ENCODE measurements at regions not wholly inside any gene's neighbourhood (a gene's known extent, or its start where the extent isn't known, plus 50 kb on each side); places are given as distances from the start of the nearest gene placed in this dataset.

DNA sequence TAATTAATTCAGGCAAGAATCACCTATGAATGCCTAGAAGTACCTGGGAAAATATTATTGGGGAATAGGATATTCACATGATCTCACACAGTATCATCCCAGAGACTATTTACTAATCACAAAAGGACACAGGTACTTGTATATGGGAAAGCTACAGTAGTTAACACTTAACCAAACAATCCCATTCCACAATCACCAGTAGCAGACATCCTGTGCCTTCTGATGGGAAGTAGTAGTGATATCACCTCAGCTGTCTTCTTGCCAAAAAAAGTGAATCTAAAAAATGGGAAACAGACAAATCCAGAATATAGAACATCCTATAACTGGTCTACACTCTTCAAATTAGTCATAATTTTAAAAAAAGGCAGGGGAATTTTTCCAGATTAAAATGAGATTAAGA is 75.6 kb upstream of the CCDC150 start:
- FAIRE-seq, result no peak
- no peaks in the 10 kb centered on the region for H3K9me1 ChIP-seq (replicated peaks; ENCODE audit: control insufficient read depth, extremely low read depth, insufficient read depth, low read length)
- no peaks in the 10 kb centered on the region for H4K20me1 ChIP-seq (replicated peaks; ENCODE audit: control insufficient read depth, extremely low read depth, insufficient read depth, low read length)
- no peaks in the 10 kb centered on the region for H3K79me2 ChIP-seq (ENCODE audit: control insufficient read depth, insufficient read depth, low read length)
- POLR2A ChIA-PET, result no interaction called here
- H3K9ac ChIP-seq (replicated peaks; ENCODE audit: extremely low read depth, insufficient read depth, low read length), result no peak overlapping the region
- no TSS peak for BruUV-seq (replicated peaks)
- no peaks in the 10 kb centered on the region for H3K4me1 ChIP-seq (ENCODE audit: control insufficient read depth, extremely low read depth, insufficient read depth, low read length)
- no peak overlapping the region for H3K4me3 ChIP-seq (replicated peaks in 1 of 3; ENCODE audit: insufficient read depth in 1 of 3, low read depth in 1 of 3, low read length in 3 of 3)
- H2AFZ ChIP-seq (ENCODE audit: low read depth, low read length), result no peak overlapping the region
- no peak overlapping the region for H3K27ac ChIP-seq (ENCODE audit: insufficient read depth, low read depth, low read length)
- TF ChIP-seq, protein P1, sequence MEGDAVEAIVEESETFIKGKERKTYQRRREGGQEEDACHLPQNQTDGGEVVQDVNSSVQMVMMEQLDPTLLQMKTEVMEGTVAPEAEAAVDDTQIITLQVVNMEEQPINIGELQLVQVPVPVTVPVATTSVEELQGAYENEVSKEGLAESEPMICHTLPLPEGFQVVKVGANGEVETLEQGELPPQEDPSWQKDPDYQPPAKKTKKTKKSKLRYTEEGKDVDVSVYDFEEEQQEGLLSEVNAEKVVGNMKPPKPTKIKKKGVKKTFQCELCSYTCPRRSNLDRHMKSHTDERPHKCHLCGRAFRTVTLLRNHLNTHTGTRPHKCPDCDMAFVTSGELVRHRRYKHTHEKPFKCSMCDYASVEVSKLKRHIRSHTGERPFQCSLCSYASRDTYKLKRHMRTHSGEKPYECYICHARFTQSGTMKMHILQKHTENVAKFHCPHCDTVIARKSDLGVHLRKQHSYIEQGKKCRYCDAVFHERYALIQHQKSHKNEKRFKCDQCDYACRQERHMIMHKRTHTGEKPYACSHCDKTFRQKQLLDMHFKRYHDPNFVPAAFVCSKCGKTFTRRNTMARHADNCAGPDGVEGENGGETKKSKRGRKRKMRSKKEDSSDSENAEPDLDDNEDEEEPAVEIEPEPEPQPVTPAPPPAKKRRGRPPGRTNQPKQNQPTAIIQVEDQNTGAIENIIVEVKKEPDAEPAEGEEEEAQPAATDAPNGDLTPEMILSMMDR (IDR thresholded peaks at IDR 0.05; ENCODE audit: extremely low read depth in 1 of 2, insufficient read depth in 1 of 2, low read depth in 1 of 2, low read length in 2 of 2), result no peak
- peak; percentile 5 for TF ChIP-seq JUN (IDR thresholded peaks at IDR 0.05; ENCODE audit: borderline replicate concordance, insufficient read depth, insufficient read length, low read depth)
- no peak for TF ChIP-seq FOS (IDR thresholded peaks at IDR 0.05; ENCODE audit: borderline replicate concordance, insufficient read depth, low read length)
- TF ChIP-seq, protein P2, sequence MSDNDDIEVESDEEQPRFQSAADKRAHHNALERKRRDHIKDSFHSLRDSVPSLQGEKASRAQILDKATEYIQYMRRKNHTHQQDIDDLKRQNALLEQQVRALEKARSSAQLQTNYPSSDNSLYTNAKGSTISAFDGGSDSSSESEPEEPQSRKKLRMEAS (IDR thresholded peaks at IDR 0.05; ENCODE audit: insufficient read depth, insufficient read length), result no peak
- H3K9me3 ChIP-seq (replicated peaks; ENCODE audit: control insufficient read depth, insufficient read depth, low read length), result no peaks in the 10 kb centered on the region
- H3K36me3 ChIP-seq (ENCODE audit: control insufficient read depth in 2 of 2, extremely low read depth in 1 of 2, insufficient read depth in 2 of 2, low read length in 2 of 2), result no peaks in the 10 kb centered on the region
- H3K27me3 ChIP-seq (ENCODE audit: control insufficient read depth in 2 of 2, insufficient read depth in 2 of 2, low read length in 2 of 2), result peaks cover 5 to 9% of the 10 kb centered on the region in 2 experiments
- intact Hi-C loops (cut with micrococcal nuclease), result no loop called here
- CTCF ChIA-PET, result no interaction called here
- dilution Hi-C loops (cut with MboI; ENCODE audit: extremely low pct_ligation_motif_present, low sequenced_read_pairs), result no loop called here
- no peak overlapping the region for H3K4me2 ChIP-seq (ENCODE audit: insufficient read depth, low read length)
- peak; percentile 27 for DNase-seq (ENCODE audit: low read depth, low spot score)

DNA sequence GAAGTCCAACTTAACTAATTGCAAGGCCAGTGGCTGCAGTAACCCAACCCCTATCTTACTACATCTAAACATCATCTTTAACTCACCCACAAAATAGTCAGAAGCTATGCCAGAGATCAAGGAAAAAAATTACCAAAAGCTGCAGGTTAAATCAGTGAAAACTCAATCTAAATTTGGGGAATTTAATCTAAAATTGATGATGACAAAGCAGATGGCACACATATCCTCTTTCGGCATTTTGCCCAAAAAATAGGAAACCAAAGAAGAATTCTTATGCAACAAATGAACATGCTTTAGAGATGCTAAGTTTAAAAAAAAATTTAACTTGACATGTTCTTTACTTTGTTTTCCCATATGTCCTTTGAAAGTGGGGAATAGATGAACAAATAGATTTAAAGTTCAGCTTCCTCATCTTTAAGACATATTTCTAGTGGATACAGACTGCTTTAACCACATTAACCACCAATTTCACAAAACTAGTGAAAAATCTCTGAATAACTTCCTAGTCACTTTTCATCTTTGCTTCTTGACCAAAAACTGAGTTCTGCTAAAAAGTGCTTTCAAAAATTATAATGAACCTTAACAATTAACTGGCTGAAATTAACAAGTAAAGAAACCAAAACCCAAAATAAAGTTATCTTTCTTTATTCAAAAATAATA is 74.3 kb upstream of the CCDC150 start:
- TF ChIP-seq POLR2A (IDR thresholded peaks at IDR 0.05; ENCODE audit: low read depth, low read length) (no peak), POLR2AphosphoS5 (IDR thresholded peaks at IDR 0.05; ENCODE audit: insufficient read depth, low read depth, low read length) (no peak), FOS (IDR thresholded peaks at IDR 0.05; ENCODE audit: borderline replicate concordance, insufficient read depth, low read length) (no peak), JUN (IDR thresholded peaks at IDR 0.05; ENCODE audit: borderline replicate concordance, insufficient read depth, insufficient read length, low read depth) (no peak), EZH2 (IDR thresholded peaks at IDR 0.05; ENCODE audit: borderline replicate concordance, low read depth, low read length, severe bottlenecking) (no peak), MYC (IDR thresholded peaks at IDR 0.05; ENCODE audit: low read depth, low read length) (no peak), GATA2 (IDR thresholded peaks at IDR 0.05; ENCODE audit: insufficient read depth, insufficient read length, low read depth, low read length) (no peak)
- TF ChIP-seq, protein P2 (IDR thresholded peaks at IDR 0.05; ENCODE audit: insufficient read depth, insufficient read length), result no peak
- TF ChIP-seq, protein P1 (IDR thresholded peaks at IDR 0.05; ENCODE audit: extremely low read depth in 1 of 2, insufficient read depth in 1 of 2, low read depth in 1 of 2, low read length in 2 of 2), result no peak
- no peak for DNase-seq (ENCODE audit: low read depth, low spot score)
- FAIRE-seq, result no peak
- Histone ChIP-seq H4K20me1 (replicated peaks; ENCODE audit: control insufficient read depth, extremely low read depth, insufficient read depth, low read length) (no peaks in the 10 kb centered on the region), H3K9me3 (replicated peaks; ENCODE audit: control insufficient read depth, insufficient read depth, low read length) (no peaks in the 10 kb centered on the region), H3K79me2 (ENCODE audit: control insufficient read depth, insufficient read depth, low read length) (no peaks in the 10 kb centered on the region), H3K9ac (replicated peaks; ENCODE audit: extremely low read depth, insufficient read depth, low read length) (no peak overlapping the region), H2AFZ (ENCODE audit: low read depth, low read length) (no peak overlapping the region), H3K4me1 (ENCODE audit: control insufficient read depth, extremely low read depth, insufficient read depth, low read length) (no peaks in the 10 kb centered on the region), H3K4me2 (ENCODE audit: insufficient read depth, low read length) (no peak overlapping the region), H3K36me3 (ENCODE audit: control insufficient read depth in 2 of 2, extremely low read depth in 1 of 2, insufficient read depth in 2 of 2, low read length in 2 of 2) (no peaks in the 10 kb centered on the region), H3K4me3 (replicated peaks in 1 of 3; ENCODE audit: insufficient read depth in 1 of 3, low read depth in 1 of 3, low read length in 3 of 3) (no peak overlapping the region), H3K9me1 (replicated peaks; ENCODE audit: control insufficient read depth, extremely low read depth, insufficient read depth, low read length) (no peaks in the 10 kb centered on the region), H3K27me3 (ENCODE audit: control insufficient read depth in 2 of 2, insufficient read depth in 2 of 2, low read length in 2 of 2) (peaks cover 1 to 6% of the 10 kb centered on the region in 2 experiments), H3K27ac (ENCODE audit: insufficient read depth, low read depth, low read length) (no peak overlapping the region)
- dilution Hi-C loops (cut with MboI; ENCODE audit: extremely low pct_ligation_motif_present, low sequenced_read_pairs) (no loop called here), intact Hi-C loops (cut with micrococcal nuclease) (no loop called here)
- no TSS peak for BruUV-seq (replicated peaks)
- CTCF ChIA-PET, result no interaction called here
- POLR2A ChIA-PET, result no interaction called here

Measured in endothelial cell of umbilical vein (primary cell).